Spleen (tissue), 7 donors: ENCODE measurements at regions not wholly inside any gene's neighbourhood (a gene's known extent, or its start where the extent isn't known, plus 50 kb on each side); places are given as distances from the start of the nearest gene placed in this dataset.

Source experiments
- CTCF ChIP-seq, 11 experiments: fragments of 200-600 bp in 7 of 11; fragments of 450-650 bp in 4 of 11; sonication (generic) in 4 of 11; IDR thresholded peaks in 8 of 11; conservative IDR thresholded peaks in 3 of 11; 1 replicate in 7 of 11; 2 replicates in 4 of 11; pipeline versions ENCODE4 v1.4.0 to v1.8.0; 2016 to 2021; ENCODE audit warnings: antibody characterized with exemption in 11 of 11, inconsistent platforms in 4 of 11, mild to moderate bottlenecking in 1 of 11
- POLR2A ChIP-seq, 3 donors: fragments of 450-650 bp; IDR thresholded peaks; one replicate each; pipeline ENCODE4 v1.5.1; 2017; ENCODE audit warnings: antibody characterized with exemption in 3 of 3, mild to moderate bottlenecking in 1 of 3
- POLR2AphosphoS5 ChIP-seq, 3 donors: sonication (generic); formaldehyde crosslinking; IDR thresholded peaks; one replicate each; pipeline ENCODE4 v1.5.1; 2017; ENCODE audit warnings: antibody characterized with exemption in 3 of 3
- donor health status: DM: no; HTN: no; CAD: no; lungs with moderate emphysema.
- donor health status: DM: no; HTN: no; CAD: no.
- donor health status: DM: no; HTN: no; CAD: no.

GRCh38 chr3:30340500-30340899 is 265.9 kb upstream of the TGFBR2 start:
- TF ChIP-seq POLR2AphosphoS5 (IDR thresholded peaks at IDR 0.05) (no peak), CTCF (IDR thresholded peaks at IDR 0.05 in 8 of 11, conservative IDR thresholded peaks at IDR 0.05 in 3 of 11) (no peak), POLR2A (IDR thresholded peaks at IDR 0.05) (no peak)
